ENCODE measurements at regions not wholly inside any gene's neighbourhood (a gene's known extent, or its start where the extent isn't known, plus 50 kb on each side); places are given as distances from the start of the nearest gene placed in this dataset.

GRCh38 chr4:152007111-152007510, 246.3 kb upstream of the GATB start:
- TF ChIP-seq CTCF (IDR thresholded peaks at IDR 0.05) (no peak), POLR2AphosphoS5 (IDR thresholded peaks at IDR 0.05; ENCODE audit: insufficient read depth in 1 of 2, low read depth in 1 of 2) (no peak), POLR2A (IDR thresholded peaks at IDR 0.05) (no peak)

Measured in vagina (tissue), 2 donors.